Dendritic cell treated with granulocyte-macrophage colony-stimulating factor and Interleukin-4, amounts not matched to agents 40 ng/mL and 50 ng/mL, for 4 days (primary cell): ENCODE measurements at regions not wholly inside any gene's neighbourhood (a gene's known extent, or its start where the extent isn't known, plus 50 kb on each side); places are given as distances from the start of the nearest gene placed in this dataset.
"Not testable (repeated sequence)": the region's sequence is repeated elsewhere in the genome, so short reads cannot be mapped to it uniquely, and the experiment has no call there.

Experiments
- H3K27ac Mint-ChIP-seq: one replicate; pipeline ENCODE4 v1.8.0; 2022; ENCODE audit warnings: mild to moderate bottlenecking, mixed read lengths
- H3K27me3 Mint-ChIP-seq: one replicate; pipeline ENCODE4 v1.8.0; 2022; ENCODE audit warnings: mild to moderate bottlenecking, mixed read lengths
- H3K36me3 Mint-ChIP-seq: one replicate; pipeline ENCODE4 v1.8.0; 2022; ENCODE audit warnings: low read depth, mixed read lengths
- H3K4me1 Mint-ChIP-seq: one replicate; pipeline ENCODE4 v1.8.0; 2022; ENCODE audit warnings: low read depth, mixed read lengths
- H3K4me3 Mint-ChIP-seq: one replicate; pipeline ENCODE4 v1.8.0; 2022; ENCODE audit warnings: mild to moderate bottlenecking, moderate library complexity, mixed read lengths
- H3K9me3 Mint-ChIP-seq: one replicate; pipeline ENCODE4 v1.8.0; 2022; ENCODE audit warnings: mixed read lengths
- intact Hi-C: fragments of 100-400 bp; cut with micrococcal nuclease; formaldehyde crosslinking; loops from one replicate; pipeline ENCODE4 v1.15.0; 2022

- H3K27ac Mint-ChIP-seq = no peak overlapping the region
- H3K27me3 Mint-ChIP-seq = no peaks in the 10 kb centered on the region
- H3K36me3 Mint-ChIP-seq = no peaks in the 10 kb centered on the region
- H3K9me3 Mint-ChIP-seq = peaks cover 31% of the 10 kb centered on the region
- intact Hi-C loops = no loop called here
- H3K4me3 Mint-ChIP-seq = no peak overlapping the region
- no peaks in the 10 kb centered on the region for H3K4me1 Mint-ChIP-seq
Observed at GRCh38 chr7:50943482-50943881, 160.8 kb upstream of the GRB10 start.

GRCh38 chr7:50941525-50941924 lies 158.8 kb upstream of the GRB10 start:
- intact Hi-C loops = no loop called here
- no peak overlapping the region for H3K4me3 Mint-ChIP-seq
- H3K36me3 Mint-ChIP-seq = no peaks in the 10 kb centered on the region
- no peak overlapping the region for H3K27ac Mint-ChIP-seq
- no peaks in the 10 kb centered on the region for H3K27me3 Mint-ChIP-seq
- no peaks in the 10 kb centered on the region for H3K4me1 Mint-ChIP-seq
- H3K9me3 Mint-ChIP-seq = peaks cover 12% of the 10 kb centered on the region

DNA sequence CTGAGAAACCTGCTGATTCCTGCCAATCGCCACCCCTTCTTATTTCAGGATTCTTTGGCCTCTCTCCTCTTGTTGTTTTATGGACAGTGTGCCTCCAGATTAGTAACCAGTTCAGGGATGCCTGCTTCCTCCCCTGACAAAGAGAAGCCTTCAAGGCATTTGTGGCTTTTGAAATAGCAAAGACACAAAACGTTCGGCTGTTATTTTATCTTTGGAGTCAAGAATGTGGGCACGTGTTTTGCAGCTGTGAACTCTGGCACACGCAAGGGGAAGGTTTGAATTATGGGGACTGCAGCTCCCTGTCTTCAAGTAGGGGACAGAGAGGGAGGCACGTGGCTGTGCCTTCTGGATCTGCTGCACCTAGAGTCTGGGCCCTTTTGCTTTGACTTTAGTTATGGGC lies 157.9 kb upstream of the GRB10 start:
- Mint-ChIP-seq H3K4me1 (no peaks in the 10 kb centered on the region), H3K36me3 (no peaks in the 10 kb centered on the region), H3K27me3 (no peaks in the 10 kb centered on the region), H3K27ac (no peak overlapping the region), H3K4me3 (no peak overlapping the region), H3K9me3 (peaks cover 5% of the 10 kb centered on the region)
- intact Hi-C loops = no loop called here

DNA sequence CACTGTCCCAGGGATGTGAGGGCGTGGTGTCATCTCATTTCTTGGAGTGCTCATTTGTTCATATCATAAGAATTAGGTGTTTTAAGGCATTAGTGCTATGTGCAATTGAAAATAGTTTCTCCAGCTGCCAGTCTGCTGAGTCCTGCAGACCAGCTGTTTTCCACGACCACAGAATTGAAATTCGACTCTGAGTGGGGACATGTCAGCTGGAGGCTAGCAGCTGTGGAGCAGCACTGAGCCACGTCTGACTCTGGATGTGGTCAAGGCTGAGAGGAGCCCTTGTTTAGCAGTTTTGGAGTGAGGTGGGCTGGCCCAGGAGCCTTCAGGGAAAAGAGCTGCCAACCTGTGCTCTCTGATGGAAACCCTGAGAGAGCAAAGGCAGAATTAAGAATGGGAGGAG lies 156.3 kb upstream of the GRB10 start:
- Mint-ChIP-seq H3K9me3 (peaks cover 11% of the 10 kb centered on the region), H3K36me3 (no peaks in the 10 kb centered on the region), H3K27me3 (no peaks in the 10 kb centered on the region), H3K27ac (no peak overlapping the region), H3K4me1 (no peaks in the 10 kb centered on the region), H3K4me3 (no peak overlapping the region)
- intact Hi-C loops = no loop called here

GRCh38 chr7:50937727-50938126 lies 155.0 kb upstream of the GRB10 start:
- intact Hi-C loops = no loop called here
- H3K4me3 Mint-ChIP-seq = no peak overlapping the region
- no peaks in the 10 kb centered on the region for H3K27me3 Mint-ChIP-seq
- H3K9me3 Mint-ChIP-seq = peaks cover 11% of the 10 kb centered on the region
- H3K27ac Mint-ChIP-seq = no peak overlapping the region
- H3K36me3 Mint-ChIP-seq = no peaks in the 10 kb centered on the region
- no peaks in the 10 kb centered on the region for H3K4me1 Mint-ChIP-seq

- Mint-ChIP-seq H3K27me3 (no peaks in the 10 kb centered on the region), H3K9me3 (no peaks in the 10 kb centered on the region), H3K4me3 (no peak overlapping the region), H3K4me1 (no peaks in the 10 kb centered on the region), H3K36me3 (no peaks in the 10 kb centered on the region), H3K27ac (no peak overlapping the region)
- intact Hi-C loops = no loop called here
Observed at GRCh38 chr7:50926049-50926448, 143.4 kb upstream of the GRB10 start.

DNA sequence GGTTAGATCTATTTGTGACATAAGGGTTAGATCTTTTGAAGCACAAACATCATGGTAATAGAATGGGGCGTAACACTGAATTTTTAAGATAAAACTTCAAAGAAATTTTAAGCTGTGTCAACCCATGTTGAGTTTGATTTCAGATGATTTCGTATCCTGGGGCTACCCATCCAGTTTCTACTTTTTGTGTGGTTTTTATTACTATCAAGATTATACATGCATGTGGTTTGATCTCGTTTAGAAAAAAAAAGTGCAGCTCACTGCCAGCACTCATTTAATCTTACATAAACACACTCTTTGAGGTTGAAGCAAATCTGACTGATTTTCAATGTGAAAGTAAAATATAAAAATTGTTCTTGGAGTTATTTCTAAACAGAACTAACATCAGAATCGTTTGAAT lies 140.8 kb upstream of the GRB10 start:
- no peaks in the 10 kb centered on the region for H3K27me3 Mint-ChIP-seq
- H3K36me3 Mint-ChIP-seq = no peaks in the 10 kb centered on the region
- no peak overlapping the region for H3K27ac Mint-ChIP-seq
- H3K4me1 Mint-ChIP-seq = no peaks in the 10 kb centered on the region
- no peak overlapping the region for H3K4me3 Mint-ChIP-seq
- no peaks in the 10 kb centered on the region for H3K9me3 Mint-ChIP-seq
- intact Hi-C loops = no loop called here

DNA sequence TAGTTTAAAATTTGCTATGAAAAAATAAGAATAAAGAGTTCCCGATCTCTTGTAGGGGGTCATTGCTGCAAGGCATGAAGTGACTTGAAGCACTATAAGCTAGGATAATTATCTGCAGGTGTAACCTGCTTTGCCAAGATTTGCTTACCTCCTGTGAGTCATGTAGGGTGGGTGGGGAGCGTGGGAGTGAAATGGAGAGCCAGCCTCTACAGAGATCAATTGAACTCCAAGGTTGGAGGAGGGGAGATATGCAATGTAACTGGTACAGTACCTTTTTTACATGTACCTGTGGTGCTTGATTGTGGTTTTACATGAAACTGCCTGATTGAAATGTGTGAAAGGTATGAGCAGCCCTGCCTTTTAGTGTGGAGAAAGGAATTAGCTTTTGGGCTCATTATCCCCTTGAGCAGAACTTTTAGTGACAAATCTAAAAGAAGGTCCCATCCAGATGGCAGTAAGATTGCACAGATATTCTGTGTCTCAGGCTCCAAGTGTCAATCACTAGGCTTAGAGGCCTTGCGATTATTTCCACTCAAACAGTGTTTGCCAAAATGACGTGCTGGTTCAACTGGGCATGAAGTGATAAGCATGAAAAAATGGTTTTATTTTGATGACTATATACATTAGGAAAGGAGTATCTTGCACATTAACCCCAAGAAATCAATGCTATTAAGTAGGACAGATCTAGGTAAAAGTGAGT lies 138.6 kb upstream of the GRB10 start:
- no peaks in the 10 kb centered on the region for H3K4me1 Mint-ChIP-seq
- no peaks in the 10 kb centered on the region for H3K36me3 Mint-ChIP-seq
- H3K4me3 Mint-ChIP-seq = no peak overlapping the region
- H3K27me3 Mint-ChIP-seq = no peaks in the 10 kb centered on the region
- intact Hi-C loops = no loop called here
- H3K9me3 Mint-ChIP-seq = no peaks in the 10 kb centered on the region
- no peak overlapping the region for H3K27ac Mint-ChIP-seq

DNA sequence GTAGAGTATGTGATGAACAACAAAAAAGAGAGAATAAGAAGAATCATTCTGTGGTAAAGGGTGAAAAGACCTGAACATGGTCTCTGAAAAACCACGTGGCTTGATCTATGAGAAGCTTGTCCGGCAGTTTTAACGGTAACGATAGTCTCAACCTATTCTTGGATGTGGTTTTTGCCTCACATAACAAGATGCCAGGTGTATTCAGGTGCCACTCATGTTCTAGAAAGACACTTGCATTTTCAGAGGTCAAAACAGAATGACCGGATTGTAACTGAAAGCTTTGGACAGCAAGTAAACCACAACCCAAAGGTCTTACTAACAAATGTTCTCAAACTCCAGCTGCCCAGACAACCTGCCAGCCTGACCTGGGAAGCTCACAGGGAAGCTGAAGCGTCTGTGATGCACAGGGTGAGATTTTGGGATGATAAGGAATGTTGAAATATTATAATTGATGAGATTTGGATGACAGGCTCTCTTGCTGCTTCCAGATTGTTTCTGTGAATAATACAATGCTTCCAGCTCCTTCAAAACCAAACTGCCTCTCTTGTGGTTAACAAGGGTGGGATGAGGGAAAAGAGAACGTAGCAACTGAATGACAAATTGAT lies 137.4 kb upstream of the GRB10 start:
- Mint-ChIP-seq H3K27ac (no peak overlapping the region), H3K27me3 (no peaks in the 10 kb centered on the region), H3K9me3 (no peaks in the 10 kb centered on the region), H3K4me3 (no peak overlapping the region), H3K36me3 (no peaks in the 10 kb centered on the region), H3K4me1 (no peaks in the 10 kb centered on the region)
- intact Hi-C loops = no loop called here

DNA sequence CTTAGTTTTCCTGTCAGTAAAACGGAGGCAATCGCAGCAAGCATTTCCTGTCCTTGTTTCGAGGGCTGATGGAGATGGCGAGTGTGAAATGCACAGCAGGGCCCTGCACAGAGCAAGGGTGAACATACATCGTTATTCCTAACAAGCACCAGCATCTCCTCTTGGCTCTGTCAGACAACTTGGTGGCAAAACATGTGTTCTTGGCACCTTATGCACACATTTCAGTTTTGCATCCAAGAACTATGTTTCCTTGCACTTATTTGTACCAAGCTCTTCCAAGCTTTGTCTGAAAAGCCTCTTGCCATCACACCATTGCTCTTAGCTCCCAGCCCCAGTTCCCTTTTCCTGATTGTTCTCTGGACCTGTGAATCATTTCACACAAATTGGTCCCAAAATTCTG lies 132.9 kb upstream of the GRB10 start:
- intact Hi-C loops = no loop called here
- Mint-ChIP-seq H3K4me1 (no peaks in the 10 kb centered on the region), H3K27me3 (no peaks in the 10 kb centered on the region), H3K27ac (no peak overlapping the region), H3K4me3 (no peak overlapping the region), H3K9me3 (no peaks in the 10 kb centered on the region), H3K36me3 (no peaks in the 10 kb centered on the region)

- intact Hi-C loops = no loop called here
- H3K36me3 Mint-ChIP-seq = no peaks in the 10 kb centered on the region
- H3K4me3 Mint-ChIP-seq = no peak overlapping the region
- H3K9me3 Mint-ChIP-seq = no peaks in the 10 kb centered on the region
- H3K27me3 Mint-ChIP-seq = no peaks in the 10 kb centered on the region
- H3K27ac Mint-ChIP-seq = no peak overlapping the region
- H3K4me1 Mint-ChIP-seq = no peaks in the 10 kb centered on the region
Observed at GRCh38 chr7:50914460-50914859, 131.8 kb upstream of the GRB10 start.

- H3K9me3 Mint-ChIP-seq = no peaks in the 10 kb centered on the region
- no peaks in the 10 kb centered on the region for H3K27me3 Mint-ChIP-seq
- no peak overlapping the region for H3K4me3 Mint-ChIP-seq
- H3K4me1 Mint-ChIP-seq = no peaks in the 10 kb centered on the region
- no peaks in the 10 kb centered on the region for H3K36me3 Mint-ChIP-seq
- H3K27ac Mint-ChIP-seq = no peak overlapping the region
- intact Hi-C loops = no loop called here
Observed at GRCh38 chr7:50908628-50909290, 126.1 kb upstream of the GRB10 start.

- H3K4me1 Mint-ChIP-seq, H3K27me3 Mint-ChIP-seq, H3K36me3 Mint-ChIP-seq, H3K4me3 Mint-ChIP-seq, intact Hi-C loops, H3K27ac Mint-ChIP-seq, H3K9me3 Mint-ChIP-seq: not testable (repeated sequence)
Observed at GRCh38 chr7:50898604-50899477, 116.1 kb upstream of the GRB10 start.

DNA sequence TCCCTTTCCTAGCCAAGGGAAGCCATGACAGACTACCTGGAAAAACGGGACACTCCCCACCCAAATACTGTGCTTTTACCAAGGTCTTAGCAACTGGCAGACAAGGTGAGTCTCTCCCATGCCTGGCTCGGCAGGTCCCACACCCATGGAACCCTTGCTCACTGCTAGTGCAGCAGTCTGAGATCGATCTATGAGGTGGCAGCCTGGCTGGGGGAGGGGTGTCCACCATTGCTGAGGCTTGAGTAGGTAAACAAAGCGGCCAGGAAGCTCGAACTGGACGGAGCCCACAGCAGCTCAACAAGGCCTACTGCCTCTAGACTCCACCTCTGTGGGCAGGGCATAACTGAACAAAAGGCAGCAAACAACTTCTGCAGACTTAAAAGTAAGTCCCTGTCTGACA lies 104.4 kb upstream of the GRB10 start:
- H3K27me3 Mint-ChIP-seq, intact Hi-C loops, H3K27ac Mint-ChIP-seq, H3K4me3 Mint-ChIP-seq, H3K36me3 Mint-ChIP-seq, H3K4me1 Mint-ChIP-seq: not testable (repeated sequence)
- peaks cover 28% of the 10 kb centered on the region for H3K9me3 Mint-ChIP-seq
